SK-N-SH treated with all-trans-retinoic acid at 6 μM for 48 hours (cell line): ENCODE measurements at regions not wholly inside any gene's neighbourhood (a gene's known extent, or its start where the extent isn't known, plus 50 kb on each side); places are given as distances from the start of the nearest gene placed in this dataset.

Source experiments
- ATAC-seq: fragments of 200-7000 bp; cut with Tn5 transposase; 3 replicates; pipeline ENCODE4 v1.9.1; 2020; ENCODE audit warnings: mild to moderate bottlenecking, moderate library complexity
- ARNTL ChIP-seq: fragments of 450-650 bp; formaldehyde crosslinking; IDR thresholded peaks from 2 replicates; pipeline ENCODE4 v1.5.0; 2020; ENCODE audit warnings: low read depth, mild to moderate bottlenecking, moderate library complexity, borderline replicate concordance
- BACH2 ChIP-seq: fragments of 250-450 bp; sonication (Bioruptor Pico); IDR thresholded peaks from 2 replicates; pipeline ENCODE4 v1.9.0; 2021; ENCODE audit warnings: mild to moderate bottlenecking, borderline replicate concordance
- ESRRG ChIP-seq: fragments of 250-450 bp; sonication (Bioruptor Pico); IDR thresholded peaks from 2 replicates; pipeline ENCODE4 v1.6.1; 2021; ENCODE audit warnings: mild to moderate bottlenecking
- GLIS3 ChIP-seq: fragments of 250-450 bp; sonication (Bioruptor Pico); IDR thresholded peaks from 2 replicates; pipeline ENCODE4 v1.5.0; 2020; ENCODE audit warnings: mild to moderate bottlenecking, moderate library complexity
- ISL1 ChIP-seq: fragments of 250-450 bp; sonication (Bioruptor Pico); IDR thresholded peaks from 2 replicates; pipeline ENCODE4 v2.1.2; 2022; ENCODE audit warnings: mild to moderate bottlenecking, moderate library complexity
- OSR1 ChIP-seq: fragments of 250-450 bp; sonication (Bioruptor Pico); IDR thresholded peaks from 2 replicates; pipeline ENCODE4 v1.8.0; 2022; ENCODE audit warnings: moderate library complexity, mild to moderate bottlenecking, inconsistent platforms
- PPARA ChIP-seq: fragments of 250-450 bp; sonication (Bioruptor Pico); IDR thresholded peaks from 2 replicates; pipeline ENCODE4 v1.5.0; 2020; ENCODE audit warnings: mild to moderate bottlenecking, borderline replicate concordance
- RARB ChIP-seq: fragments of 250-450 bp; sonication (Bioruptor Pico); IDR thresholded peaks from 2 replicates; pipeline ENCODE4 v1.8.0; 2021; ENCODE audit warnings: mild to moderate bottlenecking, moderate library complexity
- SNAI2 ChIP-seq: fragments of 250-450 bp; sonication (Bioruptor Pico); IDR thresholded peaks from 2 replicates; pipeline ENCODE4 v1.5.0; 2020; ENCODE audit warnings: mild to moderate bottlenecking, moderate library complexity
- TCF4 ChIP-seq: fragments of 250-450 bp; sonication (Bioruptor Pico); IDR thresholded peaks from 2 replicates; pipeline ENCODE4 v1.8.0; 2021; ENCODE audit warnings: mild to moderate bottlenecking, moderate library complexity, borderline replicate concordance
- TOX ChIP-seq: fragments of 250-450 bp; sonication (Bioruptor Pico); IDR thresholded peaks from 2 replicates; pipeline ENCODE4 v1.8.0; 2021; ENCODE audit warnings: mild to moderate bottlenecking, moderate library complexity, borderline replicate concordance
- ZFP30 ChIP-seq: fragments of 450-650 bp; formaldehyde crosslinking; IDR thresholded peaks from 2 replicates; pipeline ENCODE4 v1.5.0; 2022; ENCODE audit warnings: mild to moderate bottlenecking, moderate library complexity
- ZNF565 ChIP-seq: fragments of 450-650 bp; formaldehyde crosslinking; conservative IDR thresholded peaks from 2 replicates; pipeline ENCODE4 v1.5.0; 2020; ENCODE audit warnings: low read depth, mild to moderate bottlenecking, moderate library complexity
- ZNF70 ChIP-seq: fragments of 450-650 bp; formaldehyde crosslinking; IDR thresholded peaks from 2 replicates; pipeline ENCODE4 v1.5.0; 2020; ENCODE audit warnings: mild to moderate bottlenecking, moderate library complexity
- ZNF8 ChIP-seq: fragments of 450-650 bp; formaldehyde crosslinking; IDR thresholded peaks from 2 replicates; pipeline ENCODE4 v1.5.0; 2020; ENCODE audit warnings: mild to moderate bottlenecking, moderate library complexity
- TF ChIP-seq, protein P1 (sequence below): fragments of 250-450 bp; sonication (Bioruptor Pico); IDR thresholded peaks from 2 replicates; pipeline ENCODE4 v1.8.0; 2020; ENCODE audit warnings: mild to moderate bottlenecking, moderate library complexity, borderline replicate concordance
- TF ChIP-seq, protein P2 (sequence below): fragments of 250-450 bp; sonication (Bioruptor Pico); IDR thresholded peaks from 2 replicates; pipeline ENCODE4 v1.5.1; 2021; ENCODE audit warnings: mild to moderate bottlenecking, moderate library complexity
- TF ChIP-seq, protein P3 (sequence below): fragments of 250-450 bp; sonication (Bioruptor Pico); IDR thresholded peaks from 2 replicates; pipeline ENCODE4 v1.8.0; 2021; ENCODE audit warnings: low read depth, mild to moderate bottlenecking, moderate library complexity, borderline replicate concordance
- TF ChIP-seq, protein P4 (sequence below): fragments of 250-450 bp; sonication (Bioruptor Pico); IDR thresholded peaks from 2 replicates; pipeline ENCODE4 v1.5.1; 2020; ENCODE audit warnings: low read depth, mild to moderate bottlenecking, moderate library complexity
- TF ChIP-seq, protein P5 (sequence below): fragments of 250-450 bp; sonication (Bioruptor Pico); IDR thresholded peaks from 2 replicates; pipeline ENCODE4 v1.5.0; 2020; ENCODE audit warnings: mild to moderate bottlenecking, moderate library complexity

DNA sequence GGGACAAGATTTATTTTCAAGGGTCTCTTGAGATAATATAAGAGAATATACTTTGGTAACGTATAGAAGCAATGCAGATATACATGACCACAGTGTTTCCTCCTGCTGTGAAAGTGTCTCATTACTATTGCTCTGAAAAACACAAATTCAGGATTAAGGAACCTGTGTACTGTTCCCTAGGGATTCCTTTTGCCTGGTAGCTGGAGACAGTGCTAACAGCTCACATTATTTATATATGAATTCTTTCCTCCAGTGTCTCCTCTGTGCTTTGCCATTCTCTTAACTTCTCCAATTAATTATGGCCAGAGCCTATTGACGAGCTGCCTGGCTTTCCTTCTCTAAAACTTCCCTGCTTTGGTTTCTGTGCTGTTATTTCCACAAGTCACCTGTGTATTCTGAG, 235.4 kb downstream of the OTOL1 start:
- TF ChIP-seq, protein P1, sequence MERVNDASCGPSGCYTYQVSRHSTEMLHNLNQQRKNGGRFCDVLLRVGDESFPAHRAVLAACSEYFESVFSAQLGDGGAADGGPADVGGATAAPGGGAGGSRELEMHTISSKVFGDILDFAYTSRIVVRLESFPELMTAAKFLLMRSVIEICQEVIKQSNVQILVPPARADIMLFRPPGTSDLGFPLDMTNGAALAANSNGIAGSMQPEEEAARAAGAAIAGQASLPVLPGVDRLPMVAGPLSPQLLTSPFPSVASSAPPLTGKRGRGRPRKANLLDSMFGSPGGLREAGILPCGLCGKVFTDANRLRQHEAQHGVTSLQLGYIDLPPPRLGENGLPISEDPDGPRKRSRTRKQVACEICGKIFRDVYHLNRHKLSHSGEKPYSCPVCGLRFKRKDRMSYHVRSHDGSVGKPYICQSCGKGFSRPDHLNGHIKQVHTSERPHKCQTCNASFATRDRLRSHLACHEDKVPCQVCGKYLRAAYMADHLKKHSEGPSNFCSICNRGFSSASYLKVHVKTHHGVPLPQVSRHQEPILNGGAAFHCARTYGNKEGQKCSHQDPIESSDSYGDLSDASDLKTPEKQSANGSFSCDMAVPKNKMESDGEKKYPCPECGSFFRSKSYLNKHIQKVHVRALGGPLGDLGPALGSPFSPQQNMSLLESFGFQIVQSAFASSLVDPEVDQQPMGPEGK (CRISPR knock-in tag) = no peak
- TF ChIP-seq SNAI2 (CRISPR knock-in tag) (no peak), ZNF565 (CRISPR knock-in tag) (no peak), ISL1 (CRISPR knock-in tag) (no peak), ESRRG (no peak), GLIS3 (CRISPR knock-in tag) (no peak), ARNTL (CRISPR knock-in tag) (no peak), PPARA (CRISPR knock-in tag) (no peak), RARB (no peak), ZNF70 (CRISPR knock-in tag) (no peak), ZFP30 (no peak)
- TF ChIP-seq, protein P2, sequence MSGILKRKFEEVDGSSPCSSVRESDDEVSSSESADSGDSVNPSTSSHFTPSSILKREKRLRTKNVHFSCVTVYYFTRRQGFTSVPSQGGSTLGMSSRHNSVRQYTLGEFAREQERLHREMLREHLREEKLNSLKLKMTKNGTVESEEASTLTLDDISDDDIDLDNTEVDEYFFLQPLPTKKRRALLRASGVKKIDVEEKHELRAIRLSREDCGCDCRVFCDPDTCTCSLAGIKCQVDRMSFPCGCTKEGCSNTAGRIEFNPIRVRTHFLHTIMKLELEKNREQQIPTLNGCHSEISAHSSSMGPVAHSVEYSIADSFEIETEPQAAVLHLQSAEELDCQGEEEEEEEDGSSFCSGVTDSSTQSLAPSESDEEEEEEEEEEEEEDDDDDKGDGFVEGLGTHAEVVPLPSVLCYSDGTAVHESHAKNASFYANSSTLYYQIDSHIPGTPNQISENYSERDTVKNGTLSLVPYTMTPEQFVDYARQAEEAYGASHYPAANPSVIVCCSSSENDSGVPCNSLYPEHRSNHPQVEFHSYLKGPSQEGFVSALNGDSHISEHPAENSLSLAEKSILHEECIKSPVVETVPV (CRISPR knock-in tag) = no peak
- TF ChIP-seq, protein P3, sequence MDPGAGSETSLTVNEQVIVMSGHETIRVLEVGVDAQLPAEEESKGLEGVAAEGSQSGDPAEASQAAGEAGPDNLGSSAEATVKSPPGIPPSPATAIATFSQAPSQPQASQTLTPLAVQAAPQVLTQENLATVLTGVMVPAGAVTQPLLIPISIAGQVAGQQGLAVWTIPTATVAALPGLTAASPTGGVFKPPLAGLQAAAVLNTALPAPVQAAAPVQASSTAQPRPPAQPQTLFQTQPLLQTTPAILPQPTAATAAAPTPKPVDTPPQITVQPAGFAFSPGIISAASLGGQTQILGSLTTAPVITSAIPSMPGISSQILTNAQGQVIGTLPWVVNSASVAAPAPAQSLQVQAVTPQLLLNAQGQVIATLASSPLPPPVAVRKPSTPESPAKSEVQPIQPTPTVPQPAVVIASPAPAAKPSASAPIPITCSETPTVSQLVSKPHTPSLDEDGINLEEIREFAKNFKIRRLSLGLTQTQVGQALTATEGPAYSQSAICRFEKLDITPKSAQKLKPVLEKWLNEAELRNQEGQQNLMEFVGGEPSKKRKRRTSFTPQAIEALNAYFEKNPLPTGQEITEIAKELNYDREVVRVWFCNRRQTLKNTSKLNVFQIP = no peak
- TF ChIP-seq, protein P4, sequence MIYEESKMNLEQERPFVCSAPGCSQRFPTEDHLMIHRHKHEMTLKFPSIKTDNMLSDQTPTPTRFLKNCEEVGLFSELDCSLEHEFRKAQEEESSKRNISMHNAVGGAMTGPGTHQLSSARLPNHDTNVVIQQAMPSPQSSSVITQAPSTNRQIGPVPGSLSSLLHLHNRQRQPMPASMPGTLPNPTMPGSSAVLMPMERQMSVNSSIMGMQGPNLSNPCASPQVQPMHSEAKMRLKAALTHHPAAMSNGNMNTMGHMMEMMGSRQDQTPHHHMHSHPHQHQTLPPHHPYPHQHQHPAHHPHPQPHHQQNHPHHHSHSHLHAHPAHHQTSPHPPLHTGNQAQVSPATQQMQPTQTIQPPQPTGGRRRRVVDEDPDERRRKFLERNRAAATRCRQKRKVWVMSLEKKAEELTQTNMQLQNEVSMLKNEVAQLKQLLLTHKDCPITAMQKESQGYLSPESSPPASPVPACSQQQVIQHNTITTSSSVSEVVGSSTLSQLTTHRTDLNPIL (CRISPR knock-in tag) = no peak
- ATAC-seq = no peak

DNA sequence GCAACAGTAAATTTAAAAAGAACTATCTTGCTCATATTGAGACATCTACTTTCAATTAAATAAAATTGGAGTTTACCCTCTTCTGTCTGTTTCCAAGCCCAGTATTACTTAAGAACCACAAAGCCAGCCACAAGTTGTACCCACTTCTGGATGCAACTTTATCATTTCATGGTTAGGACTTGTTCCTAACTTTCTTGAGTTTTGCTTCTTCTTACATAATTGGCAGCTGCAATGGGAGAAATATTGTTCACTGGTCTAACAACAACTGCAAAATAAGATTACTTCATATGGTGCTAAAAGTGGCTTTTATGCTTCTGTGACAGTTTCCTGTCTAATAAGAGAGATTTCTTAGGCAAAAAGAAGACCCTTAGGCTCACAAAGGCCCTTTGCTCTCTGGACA, 240.6 kb downstream of the OTOL1 start:
- no peak for TF ChIP-seq ESRRG
- TF ChIP-seq GLIS3 (CRISPR knock-in tag) = no peak
- no peak for TF ChIP-seq RARB
- no peak for TF ChIP-seq SNAI2 (CRISPR knock-in tag)
- TF ChIP-seq OSR1 (CRISPR knock-in tag) = no peak
- TF ChIP-seq, protein P4 (CRISPR knock-in tag) = no peak
- TF ChIP-seq, protein P5, sequence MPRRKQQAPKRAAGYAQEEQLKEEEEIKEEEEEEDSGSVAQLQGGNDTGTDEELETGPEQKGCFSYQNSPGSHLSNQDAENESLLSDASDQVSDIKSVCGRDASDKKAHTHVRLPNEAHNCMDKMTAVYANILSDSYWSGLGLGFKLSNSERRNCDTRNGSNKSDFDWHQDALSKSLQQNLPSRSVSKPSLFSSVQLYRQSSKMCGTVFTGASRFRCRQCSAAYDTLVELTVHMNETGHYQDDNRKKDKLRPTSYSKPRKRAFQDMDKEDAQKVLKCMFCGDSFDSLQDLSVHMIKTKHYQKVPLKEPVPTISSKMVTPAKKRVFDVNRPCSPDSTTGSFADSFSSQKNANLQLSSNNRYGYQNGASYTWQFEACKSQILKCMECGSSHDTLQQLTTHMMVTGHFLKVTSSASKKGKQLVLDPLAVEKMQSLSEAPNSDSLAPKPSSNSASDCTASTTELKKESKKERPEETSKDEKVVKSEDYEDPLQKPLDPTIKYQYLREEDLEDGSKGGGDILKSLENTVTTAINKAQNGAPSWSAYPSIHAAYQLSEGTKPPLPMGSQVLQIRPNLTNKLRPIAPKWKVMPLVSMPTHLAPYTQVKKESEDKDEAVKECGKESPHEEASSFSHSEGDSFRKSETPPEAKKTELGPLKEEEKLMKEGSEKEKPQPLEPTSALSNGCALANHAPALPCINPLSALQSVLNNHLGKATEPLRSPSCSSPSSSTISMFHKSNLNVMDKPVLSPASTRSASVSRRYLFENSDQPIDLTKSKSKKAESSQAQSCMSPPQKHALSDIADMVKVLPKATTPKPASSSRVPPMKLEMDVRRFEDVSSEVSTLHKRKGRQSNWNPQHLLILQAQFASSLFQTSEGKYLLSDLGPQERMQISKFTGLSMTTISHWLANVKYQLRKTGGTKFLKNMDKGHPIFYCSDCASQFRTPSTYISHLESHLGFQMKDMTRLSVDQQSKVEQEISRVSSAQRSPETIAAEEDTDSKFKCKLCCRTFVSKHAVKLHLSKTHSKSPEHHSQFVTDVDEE = no peak
- TF ChIP-seq, all 23 proteins: peak for 0
- ATAC-seq = no peak

DNA sequence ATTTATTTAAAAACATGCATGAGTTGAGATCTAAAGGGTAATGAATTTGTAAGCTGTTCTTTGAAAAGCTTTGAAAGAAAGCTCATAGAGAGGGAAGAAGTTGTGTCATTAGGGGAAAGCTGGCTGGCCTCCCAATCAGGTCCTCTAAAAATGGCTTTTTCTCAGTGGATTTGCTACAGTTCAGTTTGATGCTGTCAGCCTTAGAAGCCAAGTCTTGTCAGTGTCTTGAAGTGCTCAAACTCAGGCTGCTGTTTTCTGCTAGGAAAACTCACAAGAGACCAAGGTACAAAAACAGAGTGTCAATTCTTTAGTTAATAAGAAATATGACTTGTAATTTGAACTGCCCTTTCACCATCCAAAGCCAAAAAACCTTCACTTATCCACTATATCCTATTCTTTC, 243.8 kb downstream of the OTOL1 start:
- no peak for ATAC-seq
- TF ChIP-seq, protein P5 = no peak
- TF ChIP-seq, protein P1 (CRISPR knock-in tag) = no peak
- no peak for TF ChIP-seq ZNF8 (CRISPR knock-in tag)
- no peak for TF ChIP-seq PPARA (CRISPR knock-in tag)
- TF ChIP-seq RARB = no peak
- TF ChIP-seq TOX (CRISPR knock-in tag) = no peak
- TF ChIP-seq ZFP30 = no peak
- TF ChIP-seq ARNTL (CRISPR knock-in tag) = no peak
- TF ChIP-seq ESRRG = no peak
- no peak for TF ChIP-seq TCF4 (CRISPR knock-in tag)
- no peak for TF ChIP-seq OSR1 (CRISPR knock-in tag)
- no peak for TF ChIP-seq GLIS3 (CRISPR knock-in tag)
- TF ChIP-seq BACH2 (CRISPR knock-in tag) = no peak
- no peak for TF ChIP-seq ZNF70 (CRISPR knock-in tag)
